KMS-11 (cell line): ENCODE measurements at regions not wholly inside any gene's neighbourhood (a gene's known extent, or its start where the extent isn't known, plus 50 kb on each side); places are given as distances from the start of the nearest gene placed in this dataset.

Experiments
- H2AFZ ChIP-seq: fragments of 200-600 bp; sonication (generic); 2 replicates; pipeline ENCODE4 v1.6.1; 2016; ENCODE audit warnings: antibody characterized with exemption, mixed run types, low read depth
- H3K27ac ChIP-seq: fragments of 200-600 bp; sonication (generic); 2 replicates; pipeline ENCODE4 v1.6.1; 2016; ENCODE audit warnings: mild to moderate bottlenecking, mixed run types
- H3K27me3 ChIP-seq: fragments of 200-600 bp; sonication (generic); 2 replicates; pipeline ENCODE4 v1.6.1; 2017; ENCODE audit warnings: mild to moderate bottlenecking, low read depth, mixed run types, moderate library complexity; ENCODE audit not compliant: insufficient read depth
- H3K36me3 ChIP-seq: fragments of 200-600 bp; sonication (generic); 2 replicates; pipeline ENCODE4 v1.6.1; 2017; ENCODE audit warnings: mild to moderate bottlenecking, mixed run types; ENCODE audit not compliant: insufficient read depth
- H3K4me1 ChIP-seq: fragments of 200-600 bp; sonication (generic); 2 replicates; pipeline ENCODE4 v1.6.1; 2016; ENCODE audit warnings: mild to moderate bottlenecking, low read depth, mixed run types; ENCODE audit not compliant: poor library complexity, severe bottlenecking
- H3K4me2 ChIP-seq: fragments of 200-600 bp; sonication (generic); 2 replicates; pipeline ENCODE4 v1.7.0; 2016; ENCODE audit warnings: mild to moderate bottlenecking, mixed run types
- H3K4me3 ChIP-seq: fragments of 200-600 bp; sonication (generic); IDR thresholded peaks from 2 replicates; pipeline ENCODE4 v1.6.1; 2017; ENCODE audit warnings: low read depth, low read length, mixed read lengths; ENCODE audit not compliant: insufficient read depth
- H3K79me2 ChIP-seq: fragments of 200-600 bp; sonication (generic); 2 replicates; pipeline ENCODE4 v1.6.1; 2016; ENCODE audit warnings: low read depth, mixed run types; ENCODE audit not compliant: insufficient read depth
- H3K9ac ChIP-seq: fragments of 200-600 bp; sonication (generic); 2 replicates; pipeline ENCODE4 v1.6.1; 2016; ENCODE audit warnings: mild to moderate bottlenecking, mixed run types
- H4K20me1 ChIP-seq: fragments of 200-600 bp; sonication (generic); 2 replicates; pipeline ENCODE4 v1.6.1; 2016; ENCODE audit warnings: mild to moderate bottlenecking, mixed run types; ENCODE audit not compliant: insufficient read depth
- CTCF ChIP-seq: fragments of 200-600 bp; sonication (generic); conservative IDR thresholded peaks from 2 replicates; pipeline ENCODE4 v1.6.1; 2017; ENCODE audit warnings: low read depth, mild to moderate bottlenecking, antibody characterized with exemption, low read length, moderate library complexity, mixed read lengths

DNA sequence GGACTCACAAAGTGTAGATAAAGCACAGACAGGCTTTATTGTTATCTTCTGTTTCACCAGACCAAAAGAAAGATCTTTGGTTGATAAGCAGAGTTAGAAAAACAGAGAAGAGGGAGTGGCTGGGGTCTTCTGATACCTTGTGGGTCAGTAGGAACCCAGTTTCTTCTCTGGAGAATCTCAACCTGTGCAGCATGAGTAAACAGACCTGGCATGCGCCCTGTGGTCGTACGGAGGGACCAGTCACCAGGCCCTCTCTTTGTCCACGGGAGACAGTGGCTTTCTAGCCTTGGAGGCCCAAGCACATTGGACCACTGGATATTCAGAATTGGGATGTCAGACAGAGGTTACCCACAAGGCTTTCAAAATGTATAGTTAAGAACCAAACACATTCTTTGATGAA lies 418.9 kb upstream of the FANCL start:
- Histone ChIP-seq H3K4me3 (no peak overlapping the region), H3K27me3 (no peaks in the 10 kb centered on the region), H3K4me1 (no peaks in the 10 kb centered on the region), H3K4me2 (no peak overlapping the region), H4K20me1 (no peaks in the 10 kb centered on the region), H3K27ac (no peak overlapping the region), H2AFZ (no peak overlapping the region), H3K9ac (no peak overlapping the region), H3K36me3 (no peaks in the 10 kb centered on the region; the same call in 1 of the 2 replicates), H3K79me2 (no peaks in the 10 kb centered on the region)
- no peak for TF ChIP-seq CTCF

- H3K4me2 ChIP-seq: no peak overlapping the region
- H3K79me2 ChIP-seq: no peaks in the 10 kb centered on the region
- H3K36me3 ChIP-seq: no peaks in the 10 kb centered on the region; the same call in 1 of the 2 replicates
- no peaks in the 10 kb centered on the region for H3K4me1 ChIP-seq
- no peak overlapping the region for H2AFZ ChIP-seq
- no peak for TF ChIP-seq CTCF
- H4K20me1 ChIP-seq: no peaks in the 10 kb centered on the region
- no peak overlapping the region for H3K4me3 ChIP-seq
- no peak overlapping the region for H3K27ac ChIP-seq
- H3K27me3 ChIP-seq: no peaks in the 10 kb centered on the region
- no peak overlapping the region for H3K9ac ChIP-seq
Measured at GRCh38 chr2:58655152-58655551, 414.0 kb upstream of the FANCL start.

GRCh38 chr2:58651930-58652329 lies 410.8 kb upstream of the FANCL start:
- Histone ChIP-seq H3K79me2 (no peaks in the 10 kb centered on the region), H3K4me1 (no peaks in the 10 kb centered on the region), H3K4me3 (no peak overlapping the region), H3K36me3 (no peaks in the 10 kb centered on the region; the same call in 1 of the 2 replicates), H3K27ac (no peak overlapping the region), H3K9ac (no peak overlapping the region), H4K20me1 (no peaks in the 10 kb centered on the region), H2AFZ (no peak overlapping the region), H3K27me3 (no peaks in the 10 kb centered on the region), H3K4me2 (no peak overlapping the region)
- no peak for TF ChIP-seq CTCF

DNA sequence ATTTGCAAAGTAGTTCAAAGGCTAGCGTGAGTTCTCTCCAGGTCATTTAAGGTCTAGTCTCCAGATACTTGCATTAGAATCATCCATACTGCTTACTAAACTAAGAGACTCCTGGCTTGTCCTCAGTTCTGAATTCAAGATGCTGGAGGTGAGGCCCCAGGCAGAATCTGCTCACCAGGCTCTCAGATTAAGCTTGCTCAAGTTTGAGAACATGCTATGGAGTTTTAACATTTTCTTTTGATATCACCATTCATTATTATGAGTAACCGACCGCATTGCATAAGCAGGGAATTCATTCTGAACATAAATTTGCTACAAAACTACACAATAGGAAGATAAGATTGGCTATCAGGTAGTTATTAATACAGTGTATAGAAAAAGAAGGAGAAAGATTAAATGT lies 409.7 kb upstream of the FANCL start:
- no peak overlapping the region for H3K4me3 ChIP-seq
- no peak for TF ChIP-seq CTCF
- H2AFZ ChIP-seq: no peak overlapping the region
- H3K79me2 ChIP-seq: no peaks in the 10 kb centered on the region
- H3K9ac ChIP-seq: no peak overlapping the region
- H3K4me1 ChIP-seq: no peaks in the 10 kb centered on the region
- H3K27ac ChIP-seq: no peak overlapping the region
- H3K27me3 ChIP-seq: no peaks in the 10 kb centered on the region
- no peak overlapping the region for H3K4me2 ChIP-seq
- H4K20me1 ChIP-seq: no peaks in the 10 kb centered on the region
- H3K36me3 ChIP-seq: no peaks in the 10 kb centered on the region

GRCh38 chr2:58649756-58650155 lies 408.6 kb upstream of the FANCL start:
- no peaks in the 10 kb centered on the region for H3K36me3 ChIP-seq
- H3K9ac ChIP-seq: no peak overlapping the region
- H3K4me3 ChIP-seq: no peak overlapping the region
- H4K20me1 ChIP-seq: no peaks in the 10 kb centered on the region
- H3K79me2 ChIP-seq: no peaks in the 10 kb centered on the region
- no peak overlapping the region for H2AFZ ChIP-seq
- H3K4me1 ChIP-seq: no peaks in the 10 kb centered on the region
- H3K4me2 ChIP-seq: no peak overlapping the region
- TF ChIP-seq CTCF: no peak
- no peaks in the 10 kb centered on the region for H3K27me3 ChIP-seq
- H3K27ac ChIP-seq: no peak overlapping the region
